Left ventricle myocardium inferior (tissue), 1 donor: ENCODE measurements at regions not wholly inside any gene's neighbourhood (a gene's known extent, or its start where the extent isn't known, plus 50 kb on each side); places are given as distances from the start of the nearest gene placed in this dataset.
"Not testable (repeated sequence)": the region's sequence is repeated elsewhere in the genome, so short reads cannot be mapped to it uniquely, and the experiment has no call there.

Experiments used
- DNase-seq: peaks from one replicate; pipeline ENCODE4 v3.0.0-alpha.2; 2020
- H3K27ac ChIP-seq: fragments of 200-600 bp; replicated peaks from 2 replicates; pipeline ENCODE4 v1.8.0; 2021
- H3K27me3 ChIP-seq: fragments of 200-600 bp; 2 replicates; pipeline ENCODE4 v1.8.0; 2021; ENCODE audit warnings: low read depth
- H3K36me3 ChIP-seq: fragments of 200-600 bp; 2 replicates; pipeline ENCODE4 v1.8.0; 2021
- H3K4me1 ChIP-seq: fragments of 200-600 bp; 2 replicates; pipeline ENCODE4 v1.8.0; 2021
- H3K4me3 ChIP-seq: fragments of 200-600 bp; 2 replicates; pipeline ENCODE4 v1.8.0; 2021; ENCODE audit warnings: mild to moderate bottlenecking, moderate library complexity
- H3K9me3 ChIP-seq: fragments of 200-600 bp; replicated peaks from 2 replicates; pipeline ENCODE4 v1.8.0; 2021
- CTCF ChIP-seq: fragments of 200-600 bp; IDR thresholded peaks from 2 replicates; pipeline ENCODE4 v1.8.0; 2021; ENCODE audit warnings: antibody characterized with exemption, mild to moderate bottlenecking, borderline replicate concordance
- intact Hi-C: fragments of 100-400 bp; cut with micrococcal nuclease; formaldehyde crosslinking; loops from one replicate; pipeline ENCODE4 v1.11.0; 2022
- donor health status: DM: no; HTN: yes; CAD: no; lungs with severe emphysema.

- Histone ChIP-seq H3K36me3 (no peaks in the 10 kb centered on the region), H3K9me3 (no peaks in the 10 kb centered on the region), H3K27ac (peak overlapping the region; percentile 57), H3K4me1 (peaks cover 16% of the 10 kb centered on the region), H3K27me3 (no peaks in the 10 kb centered on the region), H3K4me3 (no peak overlapping the region)
- no peak for DNase-seq
- intact Hi-C loops: no loop called here
- TF ChIP-seq CTCF: no peak
Observed at GRCh38 chr12:127830065-127830460, 436.9 kb upstream of the TMEM132C start.

GRCh38 chr12:127830730-127831129 lies 436.2 kb upstream of the TMEM132C start:
- Histone ChIP-seq H3K27me3 (no peaks in the 10 kb centered on the region), H3K27ac (peak overlapping the region; percentile 57), H3K9me3 (no peaks in the 10 kb centered on the region), H3K36me3 (no peaks in the 10 kb centered on the region), H3K4me3 (no peak overlapping the region), H3K4me1 (peaks cover 16% of the 10 kb centered on the region)
- no peak for DNase-seq
- no peak for TF ChIP-seq CTCF
- intact Hi-C loops: no loop called here

DNA sequence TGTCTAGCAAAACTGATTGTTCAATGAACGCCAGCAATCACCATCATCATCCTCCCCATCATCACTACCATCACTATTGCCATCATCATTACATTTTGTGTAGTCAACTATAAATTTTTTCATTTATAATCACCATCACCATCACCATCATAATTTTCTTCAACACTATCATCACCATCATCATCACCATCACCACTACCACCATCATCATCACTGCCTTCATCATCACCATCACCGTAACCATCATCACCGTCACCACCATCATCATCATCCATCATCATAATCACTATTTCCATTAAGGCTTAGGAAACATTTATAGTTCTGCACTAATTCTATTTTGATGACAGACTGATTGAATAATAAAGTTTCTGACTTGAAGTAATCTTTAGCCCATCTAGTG lies 434.8 kb upstream of the TMEM132C start:
- H3K36me3 ChIP-seq: no peaks in the 10 kb centered on the region
- no peak overlapping the region for H3K27ac ChIP-seq
- H3K27me3 ChIP-seq: no peaks in the 10 kb centered on the region
- TF ChIP-seq CTCF: no peak
- no peaks in the 10 kb centered on the region for H3K9me3 ChIP-seq
- intact Hi-C loops: no loop called here
- peaks cover 16% of the 10 kb centered on the region for H3K4me1 ChIP-seq
- H3K4me3 ChIP-seq: no peak overlapping the region
- DNase-seq: no peak

DNA sequence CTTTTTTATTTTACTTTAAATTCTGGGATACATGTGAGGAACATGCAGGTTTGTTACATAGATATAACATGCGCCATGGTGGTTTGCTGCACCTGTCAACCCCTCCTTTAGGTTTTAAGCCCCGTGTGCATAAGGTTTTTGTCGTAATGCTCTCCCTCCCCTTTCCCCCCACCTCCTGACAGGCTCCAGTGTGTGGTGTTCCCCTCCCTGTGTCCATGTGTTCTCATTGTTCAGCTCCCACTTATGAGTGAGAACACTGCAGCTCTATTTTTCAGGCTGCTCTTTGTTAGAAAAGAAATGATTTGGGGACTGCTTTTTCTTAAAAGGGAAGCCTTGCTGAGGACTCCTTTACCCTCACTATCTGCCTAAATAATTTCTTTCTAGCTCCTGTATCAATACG lies 430.2 kb upstream of the TMEM132C start:
- intact Hi-C loops: not testable (repeated sequence)

DNA sequence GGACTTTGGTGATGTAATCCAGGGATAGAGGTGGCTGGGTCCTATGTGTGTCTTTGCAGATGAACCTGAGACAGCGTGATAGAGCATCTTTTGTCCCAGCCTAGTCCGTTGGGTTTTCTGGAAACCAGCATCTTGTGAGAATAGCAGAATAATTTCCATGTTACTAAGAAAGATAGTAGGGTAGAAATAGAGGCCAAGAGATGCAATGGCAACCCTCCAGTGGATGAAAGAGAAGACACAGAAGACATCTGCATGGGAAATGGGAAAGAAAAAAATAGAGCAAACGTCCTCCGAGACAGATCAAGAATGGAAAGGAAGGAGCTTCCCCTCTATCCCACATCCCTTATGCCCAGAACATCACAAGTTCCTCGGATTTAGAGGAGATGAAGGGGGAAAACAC lies 409.3 kb upstream of the TMEM132C start:
- Histone ChIP-seq H3K36me3 (no peaks in the 10 kb centered on the region), H3K27ac (no peak overlapping the region), H3K9me3 (peaks cover 9% of the 10 kb centered on the region), H3K27me3 (no peaks in the 10 kb centered on the region), H3K4me3 (no peak overlapping the region), H3K4me1 (no peaks in the 10 kb centered on the region)
- no peak for DNase-seq
- no peak for TF ChIP-seq CTCF
- intact Hi-C loops: no loop called here

More for the DNA sequence above, 430.2 kb upstream of the TMEM132C start:
- H3K4me1 ChIP-seq, H3K4me3 ChIP-seq, H3K27me3 ChIP-seq, H3K36me3 ChIP-seq, H3K27ac ChIP-seq, H3K9me3 ChIP-seq, DNase-seq: not testable (repeated sequence)

DNA sequence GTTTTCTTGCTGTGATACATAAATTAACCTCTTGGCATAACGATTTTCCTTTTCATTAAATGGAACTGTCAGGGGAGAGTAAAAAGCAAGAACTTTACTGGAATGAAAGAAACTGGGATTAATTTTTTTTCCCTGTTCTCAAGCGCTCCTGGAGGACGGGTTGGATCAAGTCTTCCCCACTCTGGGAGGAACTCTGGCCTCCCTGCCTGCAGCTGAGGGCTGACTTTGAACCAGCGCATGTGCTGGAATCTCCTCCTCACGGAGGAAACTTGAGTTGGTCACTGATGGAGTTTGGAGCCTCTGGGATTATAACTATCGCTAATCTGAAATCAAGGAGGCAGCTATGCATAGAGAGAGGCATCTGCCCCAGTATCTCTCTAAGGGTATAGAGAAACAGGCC lies 406.4 kb upstream of the TMEM132C start:
- intact Hi-C loops: no loop called here
- Histone ChIP-seq H3K27ac (no peak overlapping the region), H3K36me3 (no peaks in the 10 kb centered on the region), H3K4me3 (no peak overlapping the region), H3K4me1 (no peaks in the 10 kb centered on the region), H3K9me3 (peaks cover 30% of the 10 kb centered on the region), H3K27me3 (no peaks in the 10 kb centered on the region)
- no peak for DNase-seq
- no peak for TF ChIP-seq CTCF
